Skeletal muscle tissue (tissue), 3 donors: ENCODE measurements at regions not wholly inside any gene's neighbourhood (a gene's known extent, or its start where the extent isn't known, plus 50 kb on each side); places are given as distances from the start of the nearest gene placed in this dataset.
"Not testable (repeated sequence)": the region's sequence is repeated elsewhere in the genome, so short reads cannot be mapped to it uniquely, and the experiment has no call there.

Experiments used
- H3K27ac ChIP-seq: one replicate; pipeline ENCODE4 v1.7.0; 2013; ENCODE audit warnings: mild to moderate bottlenecking, low read depth, low read length, inconsistent platforms
- H3K27me3 ChIP-seq, 3 donors: one replicate each; pipeline ENCODE4 v1.7.0; 2013; ENCODE audit warnings: low read length in 3 of 3; ENCODE audit not compliant: control insufficient read depth in 3 of 3, insufficient read depth in 3 of 3
- H3K36me3 ChIP-seq, 3 donors: one replicate each; pipeline ENCODE4 v1.7.0; 2013; ENCODE audit warnings: low read length in 3 of 3; ENCODE audit not compliant: control insufficient read depth in 3 of 3, insufficient read depth in 3 of 3
- H3K4me1 ChIP-seq, 3 donors: one replicate each; pipeline ENCODE4 v1.7.0; 2013; ENCODE audit warnings: low read length in 3 of 3, mild to moderate bottlenecking in 3 of 3; ENCODE audit not compliant: control insufficient read depth in 3 of 3, insufficient read depth in 3 of 3
- H3K4me3 ChIP-seq, 3 donors: one replicate each; pipeline ENCODE4 v1.7.0; 2013; ENCODE audit warnings: low read length in 3 of 3
- H3K9ac ChIP-seq, 3 donors: one replicate each; pipeline ENCODE4 v1.7.0; 2013; ENCODE audit warnings: low read length in 3 of 3, mild to moderate bottlenecking in 3 of 3, moderate library complexity in 2 of 3, low read depth in 1 of 3
- H3K9me3 ChIP-seq, 3 donors: one replicate each; pipeline ENCODE4 v1.7.0; 2013; ENCODE audit warnings: low read length in 3 of 3; ENCODE audit not compliant: control insufficient read depth in 3 of 3
- donor health status: Osteomylitis.

GRCh38 chr3:21017115-21017852 lies 733.7 kb downstream of the ZNF385D start:
- Histone ChIP-seq H3K27ac (no peak overlapping the region), H3K9me3 (no peaks in the 10 kb centered on the region), H3K4me3 (no peak overlapping the region), H3K36me3 (no peaks in the 10 kb centered on the region), H3K27me3 (no peaks in the 10 kb centered on the region), H3K4me1 (no peaks in the 10 kb centered on the region), H3K9ac (no peak overlapping the region)

DNA sequence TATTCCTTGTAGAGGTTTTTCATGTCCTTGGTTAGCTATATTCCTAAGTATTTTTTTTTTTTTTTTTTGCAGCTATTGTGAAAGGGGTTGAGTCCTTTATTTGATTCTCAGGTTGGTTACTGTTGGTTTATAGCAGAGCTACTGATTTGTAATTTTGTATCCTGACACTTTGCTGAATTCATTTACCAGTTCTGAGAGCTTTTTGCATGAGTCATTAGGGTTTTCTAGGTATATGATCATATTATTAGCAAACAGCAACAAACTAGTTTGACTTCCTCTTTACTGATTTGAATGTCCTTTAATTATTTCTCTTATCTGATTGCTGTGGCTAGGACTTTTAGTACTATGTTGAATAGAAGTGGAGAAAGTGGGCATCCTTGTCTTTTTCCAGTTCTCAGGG lies 737.4 kb downstream of the ZNF385D start:
- no peaks in the 10 kb centered on the region for H3K27me3 ChIP-seq
- no peak overlapping the region for H3K27ac ChIP-seq
- H3K4me1 ChIP-seq = no peaks in the 10 kb centered on the region
- no peak overlapping the region for H3K9ac ChIP-seq
- no peaks in the 10 kb centered on the region for H3K9me3 ChIP-seq
- H3K4me3 ChIP-seq = no peak overlapping the region
- H3K36me3 ChIP-seq = no peaks in the 10 kb centered on the region

GRCh38 chr3:20999661-21000060 lies 751.3 kb downstream of the ZNF385D start:
- H3K27me3 ChIP-seq = no peaks in the 10 kb centered on the region
- H3K9ac ChIP-seq = no peak overlapping the region
- H3K4me3 ChIP-seq = no peak overlapping the region
- no peaks in the 10 kb centered on the region for H3K36me3 ChIP-seq
- H3K27ac ChIP-seq = no peak overlapping the region
- no peaks in the 10 kb centered on the region for H3K4me1 ChIP-seq
- no peaks in the 10 kb centered on the region for H3K9me3 ChIP-seq

DNA sequence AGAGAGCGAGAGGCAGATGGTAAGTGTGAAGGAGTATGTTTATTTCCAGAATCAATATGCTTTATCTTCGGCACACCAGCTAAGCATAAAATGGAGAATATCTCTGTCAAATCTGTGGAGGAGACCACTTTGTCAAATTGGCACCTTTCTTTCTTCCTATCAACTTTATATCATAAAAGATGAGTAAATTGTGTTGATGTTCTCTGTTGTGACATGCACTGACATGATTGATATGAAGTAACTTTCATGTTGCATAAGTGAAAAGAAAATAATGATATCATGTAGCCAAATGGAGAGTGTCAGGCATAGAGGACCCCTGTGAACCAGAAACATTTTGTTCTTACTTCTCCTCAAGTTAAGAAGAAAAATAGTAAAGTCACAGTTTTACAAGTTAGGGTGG lies 753.8 kb downstream of the ZNF385D start:
- Histone ChIP-seq H3K9me3 (no peaks in the 10 kb centered on the region), H3K27me3 (no peaks in the 10 kb centered on the region), H3K9ac (no peak overlapping the region), H3K4me1 (no peaks in the 10 kb centered on the region), H3K36me3 (no peaks in the 10 kb centered on the region), H3K27ac (no peak overlapping the region), H3K4me3 (no peak overlapping the region)

- Histone ChIP-seq H3K27ac (no peak overlapping the region), H3K27me3 (no peaks in the 10 kb centered on the region), H3K9ac (no peak overlapping the region), H3K4me3 (no peak overlapping the region), H3K36me3 (no peaks in the 10 kb centered on the region), H3K4me1 (no peaks in the 10 kb centered on the region), H3K9me3 (no peaks in the 10 kb centered on the region)
Measured at GRCh38 chr3:20990896-20991295, 760.1 kb downstream of the ZNF385D start.

- H3K27me3 ChIP-seq, H3K4me1 ChIP-seq, H3K36me3 ChIP-seq, H3K9me3 ChIP-seq, H3K4me3 ChIP-seq, H3K9ac ChIP-seq, H3K27ac ChIP-seq: not testable (repeated sequence)
Measured at GRCh38 chr3:20989653-20990052, 761.4 kb downstream of the ZNF385D start.

DNA sequence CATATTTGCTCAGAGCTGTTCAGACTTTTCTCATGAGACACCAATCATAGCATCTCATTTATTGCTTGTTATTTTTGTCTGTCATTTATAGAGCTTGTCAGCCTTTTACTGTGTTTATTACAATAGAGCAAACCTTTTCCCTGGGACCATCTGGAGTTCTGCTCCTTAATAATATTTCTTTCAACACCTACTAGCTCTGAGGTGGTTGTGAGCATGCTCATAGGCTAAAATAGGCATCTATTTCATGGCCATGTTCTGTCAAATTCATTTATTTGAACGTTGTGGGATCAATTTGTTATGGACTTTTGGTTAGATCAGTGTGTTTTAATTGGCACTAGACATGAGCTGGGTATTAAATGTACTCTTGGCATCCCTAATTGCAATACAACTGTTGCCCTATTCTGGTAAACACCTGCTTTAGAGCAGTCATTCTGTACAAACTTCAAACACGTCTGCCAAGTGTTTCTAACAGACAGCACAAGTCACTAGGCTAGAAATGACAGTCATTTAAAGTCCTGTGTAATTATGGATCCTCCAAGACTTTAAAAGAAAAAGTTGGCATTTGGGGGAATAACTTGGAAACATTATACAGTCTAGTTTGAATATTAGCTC lies 766.3 kb downstream of the ZNF385D start:
- no peaks in the 10 kb centered on the region for H3K36me3 ChIP-seq
- peaks cover 2 to 8% (median 4%) of the 10 kb centered on the region in 3 donors for H3K4me1 ChIP-seq
- H3K27me3 ChIP-seq = no peaks in the 10 kb centered on the region
- no peaks in the 10 kb centered on the region for H3K9me3 ChIP-seq
- peak overlapping the region; percentile 62 for H3K27ac ChIP-seq
- H3K4me3 ChIP-seq = peak overlapping the region in 1 of 3 donors; percentile 6
- H3K9ac ChIP-seq = no peak overlapping the region

DNA sequence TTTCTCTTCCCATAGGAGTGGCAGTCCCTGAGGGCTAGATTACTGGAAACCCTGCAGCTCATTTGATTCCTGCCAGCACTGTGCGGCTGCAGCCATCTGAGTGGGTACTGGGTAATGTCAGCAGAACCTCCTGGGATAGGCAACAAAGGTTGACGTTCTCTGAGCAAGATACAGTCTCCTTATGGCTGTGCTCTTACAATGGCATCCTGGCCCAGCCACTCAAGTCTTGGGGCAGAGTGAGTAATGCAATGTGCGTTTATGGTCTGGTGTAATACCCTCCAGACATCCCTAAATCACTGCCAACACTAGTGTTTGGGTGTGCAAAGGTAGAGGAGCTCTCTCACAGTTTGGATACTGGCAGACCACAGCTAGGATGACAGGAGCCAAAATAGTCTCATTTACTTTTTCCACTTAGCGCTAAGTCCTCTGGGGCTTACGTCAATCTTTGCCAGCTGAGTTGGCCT lies 775.8 kb downstream of the ZNF385D start:
- Histone ChIP-seq H3K36me3 (no peaks in the 10 kb centered on the region), H3K27me3 (no peaks in the 10 kb centered on the region), H3K9me3 (no peaks in the 10 kb centered on the region), H3K9ac (no peak overlapping the region), H3K4me1 (peaks cover 0 to 6% (median 0%) of the 10 kb centered on the region in 3 donors), H3K27ac (no peak overlapping the region), H3K4me3 (peak overlapping the region in 2 of 3 donors; percentile 13 to 17)

DNA sequence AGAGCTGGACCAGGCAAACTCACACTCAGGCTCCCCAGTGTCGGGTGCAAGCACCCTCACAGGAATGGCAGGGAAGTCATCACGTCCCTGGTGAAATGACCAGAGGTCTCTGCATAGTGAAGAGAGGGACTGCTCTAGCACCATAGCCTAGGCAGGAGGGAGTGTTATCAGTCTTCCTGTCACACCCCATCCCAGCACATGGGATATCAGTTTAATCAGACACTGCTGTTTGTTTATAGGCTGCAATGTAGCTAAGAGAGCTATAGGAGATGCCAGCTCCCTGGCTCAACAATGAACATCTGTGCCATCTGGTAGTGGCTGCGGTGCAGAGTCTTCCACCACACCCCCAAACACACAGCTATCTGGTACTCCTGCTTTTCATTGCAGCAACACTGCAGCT lies 776.6 kb downstream of the ZNF385D start:
- no peak overlapping the region for H3K9ac ChIP-seq
- H3K27ac ChIP-seq = no peak overlapping the region
- no peaks in the 10 kb centered on the region for H3K36me3 ChIP-seq
- H3K9me3 ChIP-seq = no peaks in the 10 kb centered on the region
- H3K4me3 ChIP-seq = no peak overlapping the region
- H3K4me1 ChIP-seq = peaks cover 0 to 6% (median 0%) of the 10 kb centered on the region in 3 donors
- H3K27me3 ChIP-seq = no peaks in the 10 kb centered on the region

DNA sequence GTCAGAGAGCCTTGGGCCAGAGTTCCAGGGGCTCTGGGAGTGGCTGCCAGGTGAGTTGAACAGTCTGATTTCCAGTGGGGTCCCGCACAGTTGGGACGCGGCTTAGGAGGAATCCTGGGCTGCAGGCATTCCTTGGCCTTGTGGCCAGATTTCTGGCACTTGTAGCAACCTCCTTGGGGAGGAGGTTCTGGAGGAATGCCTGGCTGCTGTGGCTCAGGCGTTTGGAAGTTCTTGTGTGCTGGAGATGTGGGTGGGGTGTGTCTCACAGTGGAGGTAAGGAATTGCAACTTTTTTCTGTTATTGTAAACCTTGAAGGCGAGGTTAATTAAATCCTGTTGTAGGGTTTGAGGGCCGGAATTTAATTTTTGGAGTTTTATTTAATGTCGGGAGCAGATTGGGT lies 780.2 kb downstream of the ZNF385D start:
- not testable (repeated sequence) for H3K9ac ChIP-seq, H3K36me3 ChIP-seq, H3K4me3 ChIP-seq, H3K27ac ChIP-seq, H3K27me3 ChIP-seq, H3K4me1 ChIP-seq, H3K9me3 ChIP-seq
